OCI-LY1 (cell line): ENCODE measurements at regions not wholly inside any gene's neighbourhood (a gene's known extent, or its start where the extent isn't known, plus 50 kb on each side); places are given as distances from the start of the nearest gene placed in this dataset.
"Not testable (repeated sequence)": the region's sequence is repeated elsewhere in the genome, so short reads cannot be mapped to it uniquely, and the experiment has no call there.

Experiments
- H2AFZ ChIP-seq: fragments of 200-600 bp; sonication (generic), shearing (Covaris generic); 2 replicates; pipeline ENCODE4 v1.6.0; 2014; ENCODE audit warnings: antibody characterized with exemption, mild to moderate bottlenecking, low read length
- H3F3A ChIP-seq: fragments of 200-600 bp; sonication (generic), shearing (Covaris generic); 2 replicates; pipeline ENCODE4 v1.6.0; 2014; ENCODE audit warnings: mild to moderate bottlenecking, antibody characterized with exemption, low read length, moderate library complexity; ENCODE audit not compliant: insufficient read depth
- H3K27ac ChIP-seq: fragments of 200-600 bp; sonication (generic); 2 replicates; pipeline ENCODE4 v1.5.1; 2014; ENCODE audit warnings: low read length, mixed run types, mild to moderate bottlenecking, low read depth; ENCODE audit not compliant: poor library complexity, severe bottlenecking
- H3K27me3 ChIP-seq: fragments of 200-600 bp; sonication (generic); 2 replicates; pipeline ENCODE4 v1.6.0; 2014; ENCODE audit warnings: antibody characterized with exemption, mild to moderate bottlenecking, low read length, moderate library complexity; ENCODE audit not compliant: insufficient read depth
- H3K36me3 ChIP-seq: fragments of 200-600 bp; sonication (generic); 2 replicates; pipeline ENCODE4 v1.6.1; 2014; ENCODE audit warnings: mild to moderate bottlenecking, antibody characterized with exemption, low read length, moderate library complexity, mixed read lengths; ENCODE audit not compliant: insufficient read depth
- H3K4me1 ChIP-seq: fragments of 200-600 bp; sonication (generic); 2 replicates; pipeline ENCODE4 v1.5.1; 2014; ENCODE audit warnings: mild to moderate bottlenecking, low read length, moderate library complexity; ENCODE audit not compliant: insufficient read depth, severe bottlenecking
- H3K4me2 ChIP-seq: fragments of 200-600 bp; sonication (generic), shearing (Covaris generic); 2 replicates; pipeline ENCODE4 v1.6.1; 2014; ENCODE audit warnings: low read length
- H3K4me3 ChIP-seq: fragments of 200-600 bp; sonication (generic); 2 replicates; pipeline ENCODE4 v1.5.1; 2014; ENCODE audit warnings: low read length, low read depth, mild to moderate bottlenecking, mixed read lengths; ENCODE audit not compliant: poor library complexity, severe bottlenecking
- H3K79me2 ChIP-seq: fragments of 200-600 bp; shearing (Covaris generic); 2 replicates; pipeline ENCODE4 v1.6.1; 2016; ENCODE audit warnings: mixed run types, low read length, mixed read lengths; ENCODE audit not compliant: insufficient read depth
- H3K9ac ChIP-seq: fragments of 200-600 bp; sonication (generic), shearing (Covaris generic); 2 replicates; pipeline ENCODE4 v1.6.1; 2014; ENCODE audit warnings: mild to moderate bottlenecking, low read length, mixed read lengths
- H3K9me2 ChIP-seq: fragments of 200-600 bp; sonication (generic), shearing (Covaris generic); 2 replicates; pipeline ENCODE4 v1.6.1; 2014; ENCODE audit warnings: low read depth, mild to moderate bottlenecking, low read length, mixed read lengths
- H3K9me3 ChIP-seq: fragments of 200-600 bp; shearing (Covaris generic); 2 replicates; pipeline ENCODE4 v1.6.1; 2014; ENCODE audit warnings: low read length, mixed read lengths
- H4K20me1 ChIP-seq: fragments of 200-600 bp; sonication (generic), shearing (Covaris generic); 2 replicates; pipeline ENCODE4 v1.6.0; 2016; ENCODE audit warnings: mild to moderate bottlenecking, low read length; ENCODE audit not compliant: insufficient read depth
- EZH2 ChIP-seq: fragments of 200-600 bp; sonication (generic), shearing (Covaris generic); IDR thresholded peaks from 2 replicates; pipeline ENCODE4 v1.8.0; 2017; ENCODE audit warnings: borderline replicate concordance, mixed run types, mild to moderate bottlenecking, antibody characterized with exemption, low read length, moderate library complexity, mixed read lengths
- TF ChIP-seq, protein P1 (sequence below): fragments of 200-600 bp; sonication (generic), shearing (Covaris generic); IDR thresholded peaks from 2 replicates; pipeline ENCODE4 v1.5.1; 2017; ENCODE audit warnings: mild to moderate bottlenecking, antibody characterized with exemption, low read length, moderate library complexity, mixed read lengths

DNA sequence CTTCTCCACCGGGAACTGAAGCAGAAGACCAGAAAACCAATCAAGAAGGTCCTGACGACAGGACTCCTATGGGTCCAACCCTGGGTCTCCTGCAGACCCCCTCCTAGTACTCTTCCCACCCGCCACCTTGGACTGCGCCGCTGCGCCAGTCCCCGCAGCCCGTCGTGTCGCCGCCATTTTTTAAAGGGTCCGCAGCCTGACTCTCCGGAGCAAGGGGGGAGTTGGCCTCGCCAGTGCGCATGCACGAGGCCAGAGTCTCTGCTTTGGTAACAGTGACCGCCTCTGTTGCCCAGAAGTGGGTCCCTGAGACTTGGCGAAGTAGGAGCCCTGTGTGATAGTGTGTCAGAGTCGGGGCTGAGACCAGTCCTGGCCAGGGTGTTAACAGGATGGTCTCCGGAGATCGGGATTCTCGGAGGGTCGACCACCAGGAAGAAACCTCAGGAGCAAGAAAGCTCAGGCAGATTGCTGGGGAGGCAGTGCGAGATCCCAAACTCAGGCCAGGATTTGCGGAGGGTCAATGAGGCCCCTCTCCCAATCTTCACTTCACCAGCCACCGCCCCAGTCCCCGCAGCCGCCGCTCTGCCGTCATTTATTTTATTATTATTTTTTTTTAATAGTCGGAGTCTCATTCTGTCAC lies 612.5 kb downstream of the KCNJ18 start:
- Histone ChIP-seq H3K4me2 (no peak overlapping the region), H3K4me1 (no peaks in the 10 kb centered on the region), H4K20me1 (no peaks in the 10 kb centered on the region), H3F3A (no peaks in the 10 kb centered on the region), H3K9ac (no peak overlapping the region), H3K27me3 (no peaks in the 10 kb centered on the region), H3K79me2 (no peaks in the 10 kb centered on the region), H3K36me3 (no peaks in the 10 kb centered on the region), H3K4me3 (no peak overlapping the region), H3K27ac (no peak overlapping the region), H3K9me2 (no peaks in the 10 kb centered on the region), H3K9me3 (no peaks in the 10 kb centered on the region), H2AFZ (no peak overlapping the region)
- TF ChIP-seq, protein P1, sequence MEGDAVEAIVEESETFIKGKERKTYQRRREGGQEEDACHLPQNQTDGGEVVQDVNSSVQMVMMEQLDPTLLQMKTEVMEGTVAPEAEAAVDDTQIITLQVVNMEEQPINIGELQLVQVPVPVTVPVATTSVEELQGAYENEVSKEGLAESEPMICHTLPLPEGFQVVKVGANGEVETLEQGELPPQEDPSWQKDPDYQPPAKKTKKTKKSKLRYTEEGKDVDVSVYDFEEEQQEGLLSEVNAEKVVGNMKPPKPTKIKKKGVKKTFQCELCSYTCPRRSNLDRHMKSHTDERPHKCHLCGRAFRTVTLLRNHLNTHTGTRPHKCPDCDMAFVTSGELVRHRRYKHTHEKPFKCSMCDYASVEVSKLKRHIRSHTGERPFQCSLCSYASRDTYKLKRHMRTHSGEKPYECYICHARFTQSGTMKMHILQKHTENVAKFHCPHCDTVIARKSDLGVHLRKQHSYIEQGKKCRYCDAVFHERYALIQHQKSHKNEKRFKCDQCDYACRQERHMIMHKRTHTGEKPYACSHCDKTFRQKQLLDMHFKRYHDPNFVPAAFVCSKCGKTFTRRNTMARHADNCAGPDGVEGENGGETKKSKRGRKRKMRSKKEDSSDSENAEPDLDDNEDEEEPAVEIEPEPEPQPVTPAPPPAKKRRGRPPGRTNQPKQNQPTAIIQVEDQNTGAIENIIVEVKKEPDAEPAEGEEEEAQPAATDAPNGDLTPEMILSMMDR: no peak
- no peak for TF ChIP-seq EZH2

- no peaks in the 10 kb centered on the region for H3K27me3 ChIP-seq
- H3K4me3 ChIP-seq: no peak overlapping the region
- no peaks in the 10 kb centered on the region for H3K9me3 ChIP-seq
Observed at GRCh38 chr17:22305356-22306071, 613.2 kb downstream of the KCNJ18 start.

GRCh38 chr17:22310292-22310691 lies 618.0 kb downstream of the KCNJ18 start:
- H2AFZ ChIP-seq: not testable (repeated sequence)

More at GRCh38 chr17:22305356-22306071, 613.2 kb downstream of the KCNJ18 start:
- Histone ChIP-seq H3K36me3 (no peaks in the 10 kb centered on the region), H3K4me2 (no peak overlapping the region), H3K4me1 (no peaks in the 10 kb centered on the region), H3K9ac (no peak overlapping the region), H3K27ac (no peak overlapping the region), H3K9me2 (no peaks in the 10 kb centered on the region), H3F3A (no peaks in the 10 kb centered on the region), H3K79me2 (no peaks in the 10 kb centered on the region), H4K20me1 (no peaks in the 10 kb centered on the region), H2AFZ (no peak overlapping the region)
- no peak for TF ChIP-seq EZH2
- TF ChIP-seq, protein P1: no peak

More at GRCh38 chr17:22310292-22310691, 618.0 kb downstream of the KCNJ18 start:
- not testable (repeated sequence) for H3K36me3 ChIP-seq, H3K9ac ChIP-seq, H3K9me2 ChIP-seq, H3K27ac ChIP-seq, H3K9me3 ChIP-seq, H3F3A ChIP-seq, H3K4me1 ChIP-seq, H4K20me1 ChIP-seq, H3K27me3 ChIP-seq, H3K79me2 ChIP-seq, H3K4me3 ChIP-seq, H3K4me2 ChIP-seq
